Cardiac muscle cell (in vitro differentiated cells and primary cell): ENCODE measurements at regions not wholly inside any gene's neighbourhood (a gene's known extent, or its start where the extent isn't known, plus 50 kb on each side); places are given as distances from the start of the nearest gene placed in this dataset.

ENCODE experiments used
- DNase-seq, 2 donors: peaks; one replicate each; pipeline versions ENCODE4 v3.0.0 to v3.0.0-alpha.2; 2010 to 2017; ENCODE audit warnings: low read depth in 1 of 2, low spot score in 1 of 2
- H3K27ac ChIP-seq: fragments of 200-600 bp; sonication (generic); 2 replicates; pipeline ENCODE4 v1.5.1; 2016
- H3K27me3 ChIP-seq: fragments of 200-600 bp; sonication (generic); 2 replicates; pipeline ENCODE4 v1.6.0; 2016; ENCODE audit warnings: control low read depth
- H3K36me3 ChIP-seq: fragments of 200-600 bp; sonication (generic); 2 replicates; pipeline ENCODE4 v1.5.1; 2016; ENCODE audit warnings: control low read depth
- H3K4me1 ChIP-seq: fragments of 200-600 bp; sonication (generic); 2 replicates; pipeline ENCODE4 v1.8.1; 2017; ENCODE audit warnings: low read depth, mild to moderate bottlenecking, mixed run types
- H3K4me3 ChIP-seq: fragments of 200-600 bp; sonication (generic); 2 replicates; pipeline ENCODE4 v1.5.1; 2016; ENCODE audit warnings: mild to moderate bottlenecking
- H3K9me3 ChIP-seq: fragments of 200-600 bp; sonication (generic); 2 replicates; pipeline ENCODE4 v1.5.1; 2017; ENCODE audit warnings: low read depth, mild to moderate bottlenecking, control low read depth
- TF ChIP-seq, protein P1 (sequence below): IDR thresholded peaks from 2 replicates; pipeline ENCODE4 v1.5.1; 2012; ENCODE audit warnings: low read depth, mild to moderate bottlenecking, low read length

DNA sequence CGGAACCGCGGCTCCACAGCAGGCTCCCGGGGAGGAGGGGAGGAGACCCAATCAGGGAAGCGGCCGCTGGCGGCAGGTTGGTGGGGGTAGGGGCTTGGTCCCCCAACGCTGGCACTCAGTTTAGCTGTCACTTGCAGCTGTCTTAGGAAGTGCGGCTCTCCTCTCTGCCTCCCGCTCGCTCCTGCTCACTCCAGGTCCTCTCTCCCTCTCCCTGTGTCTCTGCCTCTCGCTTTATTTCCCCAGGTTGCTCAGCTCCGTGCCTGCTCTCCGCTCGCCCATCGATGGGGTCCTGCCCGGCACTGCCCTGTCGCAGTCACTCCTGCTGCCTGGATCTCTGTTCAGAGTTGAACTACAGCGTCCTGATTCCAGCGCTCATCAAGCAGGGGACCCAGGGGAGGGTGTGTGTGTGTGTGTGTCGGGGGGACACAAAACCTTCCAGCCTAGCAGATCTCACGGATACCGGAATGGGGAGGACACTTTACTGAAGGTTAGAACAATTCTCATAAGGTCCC, 145.6 kb downstream of the ENGASE start:
- Histone ChIP-seq H3K9me3 (no peaks in the 10 kb centered on the region), H3K27me3 (peaks cover 5% of the 10 kb centered on the region), H3K4me1 (no peaks in the 10 kb centered on the region), H3K36me3 (no peaks in the 10 kb centered on the region), H3K27ac (no peak overlapping the region), H3K4me3 (peak overlapping the region; percentile 11)
- TF ChIP-seq, protein P1, sequence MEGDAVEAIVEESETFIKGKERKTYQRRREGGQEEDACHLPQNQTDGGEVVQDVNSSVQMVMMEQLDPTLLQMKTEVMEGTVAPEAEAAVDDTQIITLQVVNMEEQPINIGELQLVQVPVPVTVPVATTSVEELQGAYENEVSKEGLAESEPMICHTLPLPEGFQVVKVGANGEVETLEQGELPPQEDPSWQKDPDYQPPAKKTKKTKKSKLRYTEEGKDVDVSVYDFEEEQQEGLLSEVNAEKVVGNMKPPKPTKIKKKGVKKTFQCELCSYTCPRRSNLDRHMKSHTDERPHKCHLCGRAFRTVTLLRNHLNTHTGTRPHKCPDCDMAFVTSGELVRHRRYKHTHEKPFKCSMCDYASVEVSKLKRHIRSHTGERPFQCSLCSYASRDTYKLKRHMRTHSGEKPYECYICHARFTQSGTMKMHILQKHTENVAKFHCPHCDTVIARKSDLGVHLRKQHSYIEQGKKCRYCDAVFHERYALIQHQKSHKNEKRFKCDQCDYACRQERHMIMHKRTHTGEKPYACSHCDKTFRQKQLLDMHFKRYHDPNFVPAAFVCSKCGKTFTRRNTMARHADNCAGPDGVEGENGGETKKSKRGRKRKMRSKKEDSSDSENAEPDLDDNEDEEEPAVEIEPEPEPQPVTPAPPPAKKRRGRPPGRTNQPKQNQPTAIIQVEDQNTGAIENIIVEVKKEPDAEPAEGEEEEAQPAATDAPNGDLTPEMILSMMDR = no peak
- peak in 1 of 2 donors; percentile 32 for DNase-seq

DNA sequence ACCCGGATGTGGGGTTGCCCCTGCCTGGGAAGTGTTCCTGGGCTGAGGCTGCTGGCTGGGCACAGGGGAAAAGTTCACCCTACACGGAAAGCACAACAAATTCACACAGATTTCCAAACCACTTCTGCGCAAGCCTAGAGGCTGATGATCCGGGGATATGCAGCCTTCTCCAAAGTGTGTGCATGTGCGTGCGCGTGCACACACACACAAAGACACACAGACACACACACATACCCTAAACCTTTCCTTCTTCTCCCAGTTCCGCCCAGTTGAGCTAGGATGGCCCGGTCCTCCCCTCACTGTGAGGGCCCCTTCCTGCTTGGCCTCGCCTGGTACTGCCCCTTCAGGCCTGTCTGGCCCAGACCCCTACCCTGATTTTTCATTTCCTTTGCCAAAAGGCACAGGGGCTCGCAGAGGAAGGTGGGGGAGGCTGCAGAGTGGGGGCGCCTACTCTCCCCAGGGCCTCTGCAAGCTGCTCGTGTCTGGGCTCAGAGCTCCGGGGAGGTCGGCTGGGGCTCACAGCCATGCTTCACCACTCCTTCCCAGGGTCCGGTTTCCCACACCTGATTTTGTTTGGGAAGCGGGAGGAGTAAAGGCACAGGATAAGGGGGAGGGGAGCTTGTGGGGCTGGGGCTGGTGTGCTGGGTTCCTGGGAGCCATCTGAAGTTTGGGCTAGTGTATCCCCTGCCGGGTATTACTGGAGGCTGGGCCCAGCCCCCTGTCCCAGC, 144.7 kb downstream of the ENGASE start:
- Histone ChIP-seq H3K4me3 (no peak overlapping the region), H3K36me3 (no peaks in the 10 kb centered on the region), H3K4me1 (no peaks in the 10 kb centered on the region), H3K9me3 (no peaks in the 10 kb centered on the region), H3K27ac (no peak overlapping the region), H3K27me3 (peaks cover 5% of the 10 kb centered on the region)
- TF ChIP-seq, protein P1 = no peak
- no peak for DNase-seq

DNA sequence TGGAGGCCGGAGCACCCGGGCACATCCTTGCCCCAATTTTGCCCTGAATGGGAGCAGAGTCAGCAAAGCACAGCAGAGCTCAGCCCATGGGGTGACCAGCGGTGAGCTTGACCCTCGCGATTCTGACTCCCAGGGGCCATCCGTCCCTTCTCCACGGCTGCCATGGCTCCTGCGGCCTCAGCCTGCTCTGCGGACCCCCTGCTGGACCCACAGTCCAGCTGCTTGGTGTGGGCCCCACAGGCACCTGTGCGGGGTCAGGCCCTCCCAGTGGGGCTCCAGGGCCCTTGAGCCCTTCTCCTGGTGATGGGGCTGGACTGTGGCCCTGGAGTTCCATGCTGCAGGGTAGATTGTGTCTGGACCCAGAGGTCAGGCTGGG, 144.2 kb downstream of the ENGASE start:
- Histone ChIP-seq H3K4me1 (no peaks in the 10 kb centered on the region), H3K27ac (no peak overlapping the region), H3K4me3 (no peak overlapping the region), H3K36me3 (no peaks in the 10 kb centered on the region), H3K27me3 (peaks cover 5% of the 10 kb centered on the region), H3K9me3 (no peaks in the 10 kb centered on the region)
- TF ChIP-seq, protein P1 = no peak
- DNase-seq = no peak

DNA sequence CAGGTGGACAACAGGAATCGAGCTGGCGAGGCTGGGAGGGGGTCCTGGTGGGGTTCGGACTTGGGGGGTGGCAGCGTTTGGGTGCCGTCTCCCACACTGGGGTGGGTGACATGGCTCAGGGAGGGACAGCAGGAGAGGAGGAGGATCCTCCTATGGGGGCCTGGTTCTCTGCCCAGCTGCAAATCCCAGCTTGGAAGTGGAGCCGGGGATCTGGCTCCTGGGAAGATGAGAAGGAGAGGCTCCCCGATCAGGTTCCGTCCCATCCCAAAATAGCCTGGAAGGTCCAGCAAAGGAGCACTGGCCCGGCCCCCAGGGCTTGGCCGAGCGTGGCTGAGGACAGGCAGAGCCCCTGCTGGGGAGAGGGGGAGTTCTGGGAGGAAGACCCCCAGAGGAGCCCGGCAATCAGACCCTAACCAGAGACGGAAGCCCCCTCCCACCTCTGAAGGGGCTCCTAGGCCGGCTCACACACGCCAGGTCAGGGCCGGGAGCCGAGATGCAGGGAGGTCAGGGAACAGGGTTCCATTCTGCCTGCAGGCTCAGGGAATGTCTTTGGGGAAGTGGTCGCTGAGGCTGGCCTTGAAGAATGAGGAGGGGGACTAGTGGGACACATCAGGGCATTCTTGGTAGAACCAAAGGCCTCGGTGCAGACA, 143.7 kb downstream of the ENGASE start:
- Histone ChIP-seq H3K4me3 (no peak overlapping the region), H3K27me3 (peaks cover 5% of the 10 kb centered on the region), H3K36me3 (no peaks in the 10 kb centered on the region), H3K27ac (no peak overlapping the region), H3K9me3 (no peaks in the 10 kb centered on the region), H3K4me1 (no peaks in the 10 kb centered on the region)
- TF ChIP-seq, protein P1 = no peak
- no peak for DNase-seq

DNA sequence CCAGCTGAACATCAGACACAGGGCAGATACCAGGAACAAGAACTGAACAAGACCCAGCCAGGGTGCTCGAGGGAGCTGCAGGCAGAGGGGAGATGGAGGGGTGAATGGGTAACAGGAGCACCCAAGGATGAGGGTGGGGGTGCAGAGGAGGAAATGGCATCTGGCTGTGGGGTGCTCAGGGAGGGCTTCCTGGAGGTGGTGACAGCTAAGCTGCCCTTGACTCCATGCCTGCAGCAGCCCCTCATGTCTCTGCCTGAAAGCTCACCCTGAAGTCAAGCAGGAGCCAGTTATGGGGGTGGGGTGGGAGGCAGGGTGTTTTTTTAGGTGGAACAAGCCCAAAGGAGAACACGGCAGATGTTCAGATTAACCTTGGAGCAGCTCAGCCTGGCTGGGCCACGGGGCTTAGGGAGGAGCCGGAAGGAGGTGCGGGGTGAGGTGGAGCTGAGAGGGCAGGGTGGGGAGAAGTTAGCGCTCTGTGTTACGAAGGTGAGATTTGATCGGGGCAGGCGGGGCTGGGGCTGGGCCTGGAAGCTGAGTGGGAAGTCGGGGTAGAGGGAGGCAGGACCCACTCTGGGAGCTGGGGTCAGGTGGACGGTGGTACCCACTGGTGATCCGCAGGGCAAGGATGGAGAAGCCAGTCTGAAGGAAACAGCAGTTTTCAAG, 143.0 kb downstream of the ENGASE start:
- Histone ChIP-seq H3K4me1 (no peaks in the 10 kb centered on the region), H3K36me3 (no peaks in the 10 kb centered on the region), H3K4me3 (no peak overlapping the region), H3K27ac (no peak overlapping the region), H3K9me3 (no peaks in the 10 kb centered on the region), H3K27me3 (peaks cover 5% of the 10 kb centered on the region)
- no peak for DNase-seq
- TF ChIP-seq, protein P1 = no peak
